HG02798 (cell line): ENCODE measurements at regions not wholly inside any gene's neighbourhood (a gene's known extent, or its start where the extent isn't known, plus 50 kb on each side); places are given as distances from the start of the nearest gene placed in this dataset.

ENCODE experiments used
- ATAC-seq: cut with Tn5 transposase; IDR thresholded peaks from one replicate; pipeline ENCODE4 v1.9.1; 2021; ENCODE audit warnings: mild to moderate bottlenecking; ENCODE audit not compliant: unreplicated experiment, poor library complexity

- ATAC-seq = no peak
Observed at GRCh38 chr3:106014971-106015370, 146.2 kb upstream of the CBLB start.

GRCh38 chr3:106018102-106018501 is 149.3 kb upstream of the CBLB start:
- no peak for ATAC-seq

- no peak for ATAC-seq
Observed at GRCh38 chr3:106018929-106019550, 150.2 kb upstream of the CBLB start.

DNA sequence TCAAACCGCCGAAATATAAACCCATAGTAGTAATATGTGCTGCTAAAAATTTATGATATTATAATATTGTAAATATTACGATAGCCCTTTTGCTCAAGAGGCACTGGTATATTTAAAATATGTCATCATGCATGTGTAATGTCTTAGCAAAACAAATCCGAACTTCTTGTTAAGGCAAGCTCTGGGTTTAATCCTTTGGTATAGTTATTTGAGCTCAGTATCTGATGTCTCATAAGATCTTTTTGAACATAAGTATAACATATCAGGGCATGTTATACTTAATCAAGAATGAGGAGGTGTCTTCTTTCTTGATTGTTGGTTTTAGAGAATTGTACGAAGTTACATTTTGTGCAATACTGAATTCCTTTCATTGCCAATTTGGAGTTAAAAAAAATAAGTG is 154.1 kb upstream of the CBLB start:
- no peak for ATAC-seq

GRCh38 chr3:106025151-106025722 is 156.4 kb upstream of the CBLB start:
- no peak for ATAC-seq

GRCh38 chr3:106029954-106030626 is 161.3 kb upstream of the CBLB start:
- ATAC-seq = no peak

DNA sequence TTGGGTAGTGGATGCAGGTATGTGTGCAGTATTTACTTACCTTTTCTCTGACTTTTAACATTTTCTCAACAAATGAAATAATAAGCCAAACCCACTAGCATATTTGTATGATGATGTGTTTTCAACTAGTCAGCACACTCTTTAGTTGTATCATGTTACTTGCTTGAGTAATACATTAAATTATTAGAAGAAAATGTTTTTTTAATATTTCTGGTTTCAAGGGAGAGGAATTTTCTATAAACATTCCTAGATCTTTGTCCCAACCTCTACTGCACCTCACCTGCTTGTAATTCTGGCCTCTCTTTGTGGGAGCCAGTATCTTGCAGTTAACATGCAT is 161.8 kb upstream of the CBLB start:
- ATAC-seq = no peak

DNA sequence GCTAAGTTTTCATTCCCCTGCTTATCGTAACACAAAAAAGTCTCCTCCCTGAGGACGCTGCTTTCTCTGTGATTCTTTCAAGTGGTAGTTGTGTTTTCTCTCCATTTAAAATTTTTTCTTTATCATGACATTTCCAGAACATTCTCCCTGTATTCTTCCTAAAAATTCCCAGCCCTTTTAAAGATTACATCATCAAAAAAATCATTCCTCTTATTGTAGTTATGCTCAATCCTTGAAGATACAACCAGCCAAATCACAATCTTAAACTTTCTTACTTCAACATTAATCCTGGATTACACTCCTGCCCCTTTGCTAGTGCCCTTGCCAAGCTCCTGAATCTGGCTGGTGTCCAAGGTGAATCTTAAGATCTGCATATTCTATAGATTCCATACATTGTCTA is 163.7 kb upstream of the CBLB start:
- no peak for ATAC-seq

- no peak for ATAC-seq
Observed at GRCh38 chr3:106033654-106034053, 164.8 kb upstream of the CBLB start.

GRCh38 chr3:106034313-106034712 is 165.5 kb upstream of the CBLB start:
- ATAC-seq = no peak

- ATAC-seq = no peak
Observed at GRCh38 chr3:106035619-106036018, 166.8 kb upstream of the CBLB start.

- no peak for ATAC-seq
Observed at GRCh38 chr3:106036696-106037095, 167.9 kb upstream of the CBLB start.

DNA sequence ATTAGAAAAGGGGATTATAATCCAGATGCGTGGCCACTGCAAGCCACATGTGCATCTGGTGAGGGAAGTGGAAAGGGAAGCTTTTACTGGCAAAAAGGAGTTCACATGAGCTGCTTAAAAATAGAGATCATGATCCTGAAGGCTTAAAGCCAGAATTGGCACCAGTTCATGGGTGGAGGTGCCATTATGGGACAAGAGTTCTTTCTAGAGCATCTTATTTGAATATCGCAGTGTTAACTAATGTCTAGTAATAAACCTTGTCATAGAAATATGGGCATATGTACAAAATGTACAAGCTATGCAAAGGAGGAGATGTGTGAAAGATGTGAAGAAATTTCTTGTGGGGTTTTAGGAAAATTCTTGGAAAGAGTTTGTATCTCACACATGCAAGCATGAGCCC is 178.4 kb upstream of the CBLB start:
- ATAC-seq = no peak

DNA sequence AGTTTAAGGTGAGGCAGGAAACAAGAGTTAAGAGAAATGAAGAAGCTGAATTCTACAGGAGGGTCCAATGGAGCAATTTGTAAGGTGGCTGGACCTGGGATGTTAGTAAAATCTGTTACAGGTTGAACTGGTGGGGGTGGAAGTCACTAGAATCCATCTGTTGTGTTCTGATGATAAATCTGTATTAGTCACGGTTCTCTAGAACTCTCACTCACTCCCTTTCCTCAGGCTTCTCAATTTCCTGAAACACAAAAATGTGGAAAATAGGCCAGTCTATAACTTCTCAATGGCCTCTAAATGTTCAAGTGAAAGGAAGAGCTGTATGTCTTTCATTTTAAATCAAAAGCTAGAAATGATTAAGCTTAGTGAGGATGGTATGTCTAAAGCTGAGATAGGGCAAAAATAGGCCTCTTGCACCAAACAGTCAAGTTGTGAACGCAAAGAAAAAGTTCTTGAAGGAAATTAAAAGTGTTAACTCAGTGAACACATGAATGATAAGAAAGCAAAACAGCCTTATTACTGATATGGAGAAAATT is 180.2 kb upstream of the CBLB start:
- ATAC-seq = no peak

- ATAC-seq = no peak
Observed at GRCh38 chr3:106049821-106050220, 181.0 kb upstream of the CBLB start.

DNA sequence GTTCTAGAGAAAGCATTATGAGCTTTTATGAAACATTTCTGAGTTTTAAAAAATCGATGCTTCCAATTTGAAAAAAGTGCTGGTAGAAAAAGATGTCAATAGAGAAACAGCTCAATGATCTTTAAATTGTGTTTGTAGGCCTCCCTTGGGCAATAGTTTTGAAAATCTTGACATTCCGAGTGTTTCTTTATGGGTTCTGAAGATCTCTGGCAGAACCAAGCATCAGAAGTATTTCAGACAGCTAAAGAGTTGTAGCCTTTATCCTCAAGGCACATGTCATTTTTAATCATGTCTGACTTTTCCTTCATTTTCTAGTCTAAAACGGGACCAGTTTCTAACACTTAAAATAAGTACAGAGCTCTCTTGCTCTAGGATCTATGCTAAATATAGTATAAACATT is 188.1 kb upstream of the CBLB start:
- no peak for ATAC-seq

DNA sequence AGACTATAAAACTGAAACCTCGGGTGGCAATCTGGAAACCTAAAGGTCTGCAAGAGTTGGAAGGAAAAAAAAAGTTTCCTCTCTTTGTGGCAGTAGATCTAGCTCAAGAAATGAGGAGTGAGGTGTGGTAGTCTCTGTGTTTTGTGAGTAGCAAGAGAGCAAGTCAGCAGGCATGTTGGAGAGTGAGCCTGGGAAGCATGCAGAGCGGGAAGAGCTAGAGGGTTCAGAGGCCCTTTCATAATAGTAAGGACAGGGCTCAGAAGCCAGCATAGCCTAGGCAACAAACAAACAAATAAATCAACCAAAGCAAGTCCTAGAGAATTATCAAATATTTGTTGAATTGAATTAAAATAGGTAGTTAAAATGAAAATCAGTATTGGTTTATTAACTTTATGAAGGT is 189.7 kb upstream of the CBLB start:
- ATAC-seq = no peak

GRCh38 chr3:106059953-106060517 is 191.2 kb upstream of the CBLB start:
- no peak for ATAC-seq

DNA sequence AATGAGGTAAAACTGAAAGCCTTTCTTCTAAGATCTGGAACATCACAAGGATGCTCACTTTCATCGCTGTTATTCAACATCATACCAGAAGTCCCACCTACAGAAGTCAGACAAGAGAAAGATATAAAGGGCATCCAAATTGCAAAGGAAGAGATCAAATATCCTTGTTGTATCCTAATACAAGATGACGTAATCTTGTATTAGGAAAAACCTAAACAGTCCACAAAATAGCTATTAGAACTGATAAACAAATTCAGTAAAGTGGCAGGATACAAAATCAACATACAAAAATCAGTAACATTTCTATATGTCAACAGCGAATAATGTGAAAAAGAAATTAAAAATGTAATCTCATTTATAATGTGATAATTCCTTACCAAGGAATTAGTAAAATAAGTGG is 195.1 kb upstream of the CBLB start:
- no peak for ATAC-seq

DNA sequence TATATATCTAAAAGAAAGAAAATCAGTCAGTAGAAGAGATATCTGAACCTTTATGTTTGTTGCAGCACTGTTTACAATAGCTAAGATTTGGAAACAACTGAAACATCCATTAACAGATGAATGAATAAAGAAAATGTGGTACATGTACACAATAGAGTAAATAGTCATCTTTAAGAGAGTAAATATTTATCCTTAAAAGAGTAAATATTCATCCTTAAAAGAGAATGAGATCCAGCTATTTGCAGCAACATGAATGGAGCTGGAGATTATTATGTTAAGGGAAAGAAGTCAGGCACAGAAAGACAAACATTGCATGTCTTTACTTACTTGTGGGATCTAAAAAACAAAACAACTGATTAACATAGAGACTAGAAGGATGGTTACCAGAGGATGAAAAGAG is 197.0 kb upstream of the CBLB start:
- ATAC-seq = no peak

GRCh38 chr3:106067711-106068110 is 198.9 kb upstream of the CBLB start:
- ATAC-seq = peak; percentile 88

DNA sequence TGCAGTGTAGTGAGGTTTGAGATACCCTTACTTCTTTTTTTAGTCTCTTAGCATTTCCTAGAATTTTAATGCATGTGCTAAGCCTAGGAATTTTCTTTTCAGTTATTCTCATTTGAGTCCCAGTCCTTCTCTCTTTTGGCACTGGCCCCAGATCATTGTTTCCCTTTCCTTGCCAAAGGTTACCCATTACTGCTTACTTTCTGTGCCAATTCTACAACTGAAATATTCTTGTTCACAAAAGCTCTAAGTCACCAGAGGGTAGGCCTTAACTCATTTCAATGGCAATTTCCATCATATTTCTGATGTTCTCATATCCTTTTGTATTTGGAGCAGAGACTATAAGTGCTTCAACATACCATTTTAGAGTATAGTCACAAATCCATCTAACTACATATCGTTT is 199.6 kb upstream of the CBLB start:
- ATAC-seq = no peak
